Left lung (tissue), 4 donors: ENCODE measurements at regions not wholly inside any gene's neighbourhood (a gene's known extent, or its start where the extent isn't known, plus 50 kb on each side); places are given as distances from the start of the nearest gene placed in this dataset.

Experiments
- ATAC-seq: fragments of 200-7000 bp; cut with Tn5 transposase; one replicate; pipeline ENCODE4 v1.9.1; 2020; ENCODE audit warnings: moderate library complexity
- DNase-seq, 4 donors: peaks; one replicate each; pipeline ENCODE4 v3.0.0-alpha.2; 2013 to 2020
- H3K27ac ChIP-seq, 2 donors: fragments of 200-600 bp; sonication (generic) in 1 of 2; one replicate each; pipeline versions ENCODE4 v1.5.0 to v1.8.0; 2020 to 2021
- H3K27me3 ChIP-seq, 2 donors: fragments of 200-600 bp; sonication (generic) in 1 of 2; one replicate each; pipeline versions ENCODE4 v1.5.0 to v1.8.0; 2020 to 2021
- H3K36me3 ChIP-seq, 2 donors: fragments of 200-600 bp; sonication (generic) in 1 of 2; one replicate each; pipeline versions ENCODE4 v1.5.0 to v1.8.0; 2020 to 2021
- H3K4me1 ChIP-seq, 2 donors: fragments of 200-600 bp; one replicate each; pipeline ENCODE4 v1.8.0; 2021
- H3K4me3 ChIP-seq, 2 donors: fragments of 200-600 bp; sonication (generic) in 1 of 2; one replicate each; pipeline versions ENCODE4 v1.5.0 to v1.8.0; 2020 to 2021; ENCODE audit warnings: mild to moderate bottlenecking in 1 of 2
- H3K9me3 ChIP-seq, 2 donors: fragments of 200-600 bp; sonication (generic) in 1 of 2; one replicate each; pipeline versions ENCODE4 v1.5.0 to v1.8.0; 2020 to 2021
- CTCF ChIP-seq, 2 donors: fragments of 200-600 bp; sonication (generic) in 1 of 2; IDR thresholded peaks; one replicate each; pipeline versions ENCODE4 v1.5.0 to v1.8.0; 2021; ENCODE audit warnings: antibody characterized with exemption in 2 of 2
- intact Hi-C, 2 donors: fragments of 100-400 bp; cut with DNase I; formaldehyde crosslinking; loops; one replicate each; pipeline versions ENCODE4 v1.11.2 to v1.14.2; 2022
- donor health status: DM: no; HTN: yes; CAD: no.
- donor health status: DM: no; HTN: no; CAD: no.

GRCh38 chr10:94268652-94269051 lies 94.1 kb downstream of the NOC3L start:
- ATAC-seq (no peak), DNase-seq (no peak)
- H3K9me3 ChIP-seq: peaks cover 0 to 19% of the 10 kb centered on the region in 2 donors
- no peaks in the 10 kb centered on the region for H3K36me3 ChIP-seq
- no peaks in the 10 kb centered on the region for H3K27me3 ChIP-seq
- no peak overlapping the region for H3K4me3 ChIP-seq
- intact Hi-C loops: no loop called here
- H3K27ac ChIP-seq: no peak overlapping the region
- H3K4me1 ChIP-seq: no peaks in the 10 kb centered on the region
- TF ChIP-seq CTCF (IDR thresholded peaks at IDR 0.05): no peak

- peaks cover 0 to 19% of the 10 kb centered on the region in 2 donors for H3K9me3 ChIP-seq
- no peaks in the 10 kb centered on the region for H3K36me3 ChIP-seq
- H3K27ac ChIP-seq: no peak overlapping the region
- H3K4me3 ChIP-seq: no peak overlapping the region
- intact Hi-C loops: no loop called here
- DNase-seq: peak in 2 of 4 donors; percentile 71 to 79
- no peak for TF ChIP-seq CTCF (IDR thresholded peaks at IDR 0.05)
- no peaks in the 10 kb centered on the region for H3K4me1 ChIP-seq
- ATAC-seq: peak; percentile 69
- H3K27me3 ChIP-seq: no peaks in the 10 kb centered on the region
Measured at GRCh38 chr10:94274142-94274787, 88.5 kb downstream of the NOC3L start.

- Histone ChIP-seq H3K27ac (no peak overlapping the region), H3K9me3 (peaks cover 0 to 17% of the 10 kb centered on the region in 2 donors), H3K36me3 (no peaks in the 10 kb centered on the region), H3K4me3 (no peak overlapping the region), H3K27me3 (no peaks in the 10 kb centered on the region), H3K4me1 (no peaks in the 10 kb centered on the region)
- intact Hi-C loops: no loop called here
- no peak for ATAC-seq
- TF ChIP-seq CTCF (IDR thresholded peaks at IDR 0.05): no peak
- no peak for DNase-seq
Measured at GRCh38 chr10:94276140-94276539, 86.6 kb downstream of the NOC3L start.

GRCh38 chr10:94277450-94277849 lies 85.3 kb downstream of the NOC3L start:
- no peak overlapping the region for H3K27ac ChIP-seq
- no peaks in the 10 kb centered on the region for H3K27me3 ChIP-seq
- H3K36me3 ChIP-seq: no peaks in the 10 kb centered on the region
- no peak for DNase-seq
- no peak overlapping the region for H3K4me3 ChIP-seq
- intact Hi-C loops: no loop called here
- ATAC-seq: no peak
- TF ChIP-seq CTCF (IDR thresholded peaks at IDR 0.05): no peak
- peaks cover 0 to 6% of the 10 kb centered on the region in 2 donors for H3K9me3 ChIP-seq
- H3K4me1 ChIP-seq: no peaks in the 10 kb centered on the region

GRCh38 chr10:94279835-94280709 lies 82.7 kb downstream of the NOC3L start:
- intact Hi-C loops: no loop called here
- H3K36me3 ChIP-seq: no peaks in the 10 kb centered on the region
- ATAC-seq (peak; percentile 92), DNase-seq (peak in 2 of 4 donors; percentile 45 to 82)
- H3K9me3 ChIP-seq: no peaks in the 10 kb centered on the region
- H3K4me3 ChIP-seq: no peak overlapping the region
- H3K27ac ChIP-seq: no peak overlapping the region
- no peaks in the 10 kb centered on the region for H3K27me3 ChIP-seq
- no peaks in the 10 kb centered on the region for H3K4me1 ChIP-seq
- peak; percentile 79 to 83 for TF ChIP-seq CTCF (IDR thresholded peaks at IDR 0.05)
